Stimulated activated naive CD8-positive, alpha-beta T cell treated with anti-CD3 and anti-CD28 coated beads, Interleukin-15, amount 100 ng/mL, for 72 hours (primary cell): ENCODE measurements at regions not wholly inside any gene's neighbourhood (a gene's known extent, or its start where the extent isn't known, plus 50 kb on each side); places are given as distances from the start of the nearest gene placed in this dataset.

Experiments
- ATAC-seq: fragments of 150-1000 bp; cut with Tn5 transposase; 2 replicates; pipeline ENCODE4 v1.10.0; 2021; ENCODE audit warnings: mild to moderate bottlenecking, moderate library complexity
- DNase-seq, 2 donors: peaks; one replicate each; pipeline ENCODE4 v3.0.0; 2021 to 2022
- H3K27ac Mint-ChIP-seq, 2 donors: one replicate each; pipeline ENCODE4 v1.8.0; 2022; ENCODE audit warnings: mild to moderate bottlenecking in 2 of 2, mixed read lengths in 2 of 2, moderate library complexity in 2 of 2
- H3K27me3 Mint-ChIP-seq: one replicate; pipeline ENCODE4 v1.8.0; 2022; ENCODE audit warnings: mixed read lengths
- H3K4me1 Mint-ChIP-seq: one replicate; pipeline ENCODE4 v1.8.0; 2022; ENCODE audit warnings: mild to moderate bottlenecking, mixed read lengths
- H3K4me3 Mint-ChIP-seq, 2 donors: one replicate each; pipeline ENCODE4 v1.8.0; 2022; ENCODE audit warnings: mild to moderate bottlenecking in 2 of 2, mixed read lengths in 2 of 2, moderate library complexity in 1 of 2
- H3K9me3 Mint-ChIP-seq, 2 donors: one replicate each; pipeline ENCODE4 v1.8.0; 2022; ENCODE audit warnings: mixed read lengths in 2 of 2

DNA sequence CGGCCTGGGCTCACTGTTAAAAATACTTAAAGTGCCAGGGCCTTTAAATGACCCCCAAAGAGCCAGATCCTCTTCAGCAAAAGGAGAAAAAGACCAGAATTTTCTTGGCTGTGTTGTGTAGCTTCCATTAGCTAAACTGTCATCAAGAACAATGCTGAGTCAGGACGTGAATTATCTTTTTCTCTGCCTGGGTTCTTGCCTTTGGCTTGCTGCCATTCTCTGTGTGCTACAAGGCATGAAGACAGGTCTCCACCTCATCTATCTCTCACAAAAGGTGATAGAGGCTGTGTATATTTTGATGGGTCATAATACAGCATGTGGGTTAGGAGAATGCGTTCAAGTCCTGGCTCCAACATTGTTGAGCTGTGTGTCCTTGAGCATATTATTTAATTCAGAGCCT, 52.4 kb upstream of the SELENOK start:
- no peak overlapping the region for H3K27ac Mint-ChIP-seq
- no peak overlapping the region for H3K4me3 Mint-ChIP-seq
- H3K9me3 Mint-ChIP-seq: peaks cover 10 to 13% of the 10 kb centered on the region in 2 donors
- ATAC-seq (no peak), DNase-seq (no peak)
- no peaks in the 10 kb centered on the region for H3K4me1 Mint-ChIP-seq
- H3K27me3 Mint-ChIP-seq: peaks cover 33% of the 10 kb centered on the region

DNA sequence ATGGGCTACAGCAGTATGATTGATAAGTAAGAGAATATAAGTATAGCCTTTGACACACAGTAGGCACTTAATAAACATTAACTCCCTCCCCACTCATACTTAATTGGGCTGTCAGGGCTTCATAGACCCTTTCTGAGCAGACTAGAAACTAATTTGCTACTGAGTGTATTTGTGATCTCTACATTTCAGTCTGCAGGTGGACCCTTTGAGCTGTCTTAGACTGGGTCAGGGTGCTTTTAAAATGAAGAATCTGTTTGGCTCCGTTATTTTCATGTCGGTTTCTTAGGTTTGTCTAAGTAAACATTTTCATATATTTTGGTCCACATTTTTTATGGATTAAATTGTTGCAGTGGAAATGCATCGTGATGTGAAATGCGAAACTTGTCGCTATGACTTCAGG, 50.3 kb upstream of the SELENOK start:
- ATAC-seq (no peak), DNase-seq (no peak)
- peaks cover 10 to 13% of the 10 kb centered on the region in 2 donors for H3K9me3 Mint-ChIP-seq
- no peak overlapping the region for H3K27ac Mint-ChIP-seq
- peaks cover 47% of the 10 kb centered on the region for H3K27me3 Mint-ChIP-seq
- no peak overlapping the region for H3K4me3 Mint-ChIP-seq
- H3K4me1 Mint-ChIP-seq: no peaks in the 10 kb centered on the region
